ENCODE measurements at regions not wholly inside any gene's neighbourhood (a gene's known extent, or its start where the extent isn't known, plus 50 kb on each side); places are given as distances from the start of the nearest gene placed in this dataset.

DNA sequence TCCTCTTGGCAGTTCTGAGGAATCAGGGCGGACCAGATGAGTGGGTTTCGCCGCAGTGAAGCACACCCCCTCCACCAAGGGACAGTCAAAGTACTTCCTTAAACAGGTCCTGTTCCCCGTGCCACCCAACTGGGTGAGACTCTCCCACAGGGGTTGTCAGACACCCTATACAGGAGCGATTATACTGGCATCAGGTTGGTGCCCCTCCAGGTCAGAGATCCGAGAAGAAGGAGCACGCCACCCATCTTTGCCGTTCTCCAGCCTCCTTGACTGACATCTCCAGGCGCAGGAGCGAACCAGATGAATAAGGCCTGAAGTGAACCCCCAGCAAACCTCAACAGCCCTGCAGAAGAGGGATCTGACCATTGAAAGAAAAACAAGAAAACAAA, 108.1 kb upstream of the ZBTB20 start:
- Histone ChIP-seq H3K27me3 (no peaks in the 10 kb centered on the region), H3K27ac (no peak overlapping the region), H3K9me3 (no peaks in the 10 kb centered on the region), H3K4me1 (no peaks in the 10 kb centered on the region), H3K4me3 (no peak overlapping the region), H3K36me3 (ENCODE audit: low read depth, missing control alignments) (no peaks in the 10 kb centered on the region)
- TF ChIP-seq, protein P1, sequence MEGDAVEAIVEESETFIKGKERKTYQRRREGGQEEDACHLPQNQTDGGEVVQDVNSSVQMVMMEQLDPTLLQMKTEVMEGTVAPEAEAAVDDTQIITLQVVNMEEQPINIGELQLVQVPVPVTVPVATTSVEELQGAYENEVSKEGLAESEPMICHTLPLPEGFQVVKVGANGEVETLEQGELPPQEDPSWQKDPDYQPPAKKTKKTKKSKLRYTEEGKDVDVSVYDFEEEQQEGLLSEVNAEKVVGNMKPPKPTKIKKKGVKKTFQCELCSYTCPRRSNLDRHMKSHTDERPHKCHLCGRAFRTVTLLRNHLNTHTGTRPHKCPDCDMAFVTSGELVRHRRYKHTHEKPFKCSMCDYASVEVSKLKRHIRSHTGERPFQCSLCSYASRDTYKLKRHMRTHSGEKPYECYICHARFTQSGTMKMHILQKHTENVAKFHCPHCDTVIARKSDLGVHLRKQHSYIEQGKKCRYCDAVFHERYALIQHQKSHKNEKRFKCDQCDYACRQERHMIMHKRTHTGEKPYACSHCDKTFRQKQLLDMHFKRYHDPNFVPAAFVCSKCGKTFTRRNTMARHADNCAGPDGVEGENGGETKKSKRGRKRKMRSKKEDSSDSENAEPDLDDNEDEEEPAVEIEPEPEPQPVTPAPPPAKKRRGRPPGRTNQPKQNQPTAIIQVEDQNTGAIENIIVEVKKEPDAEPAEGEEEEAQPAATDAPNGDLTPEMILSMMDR (IDR thresholded peaks at IDR 0.05), result no peak
- TF ChIP-seq POLR2A (IDR thresholded peaks at IDR 0.05), result no peak
- intact Hi-C loops (cut with DNase I; ENCODE audit: low total_unique reads), result no loop called here
- DNase-seq, result no peak
- WGBS, 2 donors, result 55 to 85% methylated on average over 3 to 10 of the region's 10 CpGs

DNA sequence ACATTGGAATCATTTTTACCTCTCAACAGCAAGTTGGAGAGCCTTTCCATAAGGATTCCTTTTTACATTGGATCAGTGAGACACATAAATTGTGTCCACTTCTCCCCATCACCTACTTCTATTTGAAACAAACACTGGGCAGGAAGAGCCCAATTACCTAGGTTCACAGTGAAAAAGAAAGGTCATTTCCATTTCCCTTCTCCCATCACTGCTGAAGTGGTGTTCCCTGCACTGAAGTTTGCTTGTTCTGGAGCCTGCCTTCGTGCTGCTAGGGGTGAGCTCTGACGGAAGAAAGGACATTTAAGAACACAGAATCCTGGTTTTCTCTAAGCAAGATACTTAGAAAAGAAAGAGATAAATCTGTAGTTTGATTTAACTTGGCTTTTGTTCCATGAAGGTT, 123.8 kb upstream of the ZBTB20 start:
- 70 to 72% methylated on average over 2 of the region's 2 CpGs for WGBS, 2 donors
- no peak overlapping the region for H3K4me3 ChIP-seq
- no peaks in the 10 kb centered on the region for H3K9me3 ChIP-seq
- H3K27ac ChIP-seq, result no peak overlapping the region
- no peak for DNase-seq
- TF ChIP-seq, protein P1 (IDR thresholded peaks at IDR 0.05), result no peak
- no peak for TF ChIP-seq POLR2A (IDR thresholded peaks at IDR 0.05)
- H3K4me1 ChIP-seq, result no peaks in the 10 kb centered on the region
- H3K27me3 ChIP-seq, result no peaks in the 10 kb centered on the region
- no peaks in the 10 kb centered on the region for H3K36me3 ChIP-seq (ENCODE audit: low read depth, missing control alignments)
- intact Hi-C loops (cut with DNase I; ENCODE audit: low total_unique reads), result no loop called here

GRCh38 chr3:115272036-115272824, 125.1 kb upstream of the ZBTB20 start:
- no peak for TF ChIP-seq POLR2A (IDR thresholded peaks at IDR 0.05)
- TF ChIP-seq, protein P1 (IDR thresholded peaks at IDR 0.05), result no peak
- 55 to 56% methylated on average over 10 of the region's 10 CpGs for WGBS, 2 donors
- Histone ChIP-seq H3K9me3 (no peaks in the 10 kb centered on the region), H3K4me3 (no peak overlapping the region), H3K27me3 (no peaks in the 10 kb centered on the region), H3K27ac (no peak overlapping the region), H3K36me3 (ENCODE audit: low read depth, missing control alignments) (no peaks in the 10 kb centered on the region), H3K4me1 (no peaks in the 10 kb centered on the region)
- intact Hi-C loops (cut with DNase I; ENCODE audit: low total_unique reads), result no loop called here
- no peak for DNase-seq

- Histone ChIP-seq H3K9me3 (no peaks in the 10 kb centered on the region), H3K36me3 (ENCODE audit: low read depth, missing control alignments) (no peaks in the 10 kb centered on the region), H3K27me3 (no peaks in the 10 kb centered on the region), H3K4me1 (no peaks in the 10 kb centered on the region), H3K4me3 (no peak overlapping the region), H3K27ac (no peak overlapping the region)
- intact Hi-C loops (cut with DNase I; ENCODE audit: low total_unique reads), result no loop called here
- TF ChIP-seq POLR2A (IDR thresholded peaks at IDR 0.05), result no peak
- TF ChIP-seq, protein P1 (IDR thresholded peaks at IDR 0.05), result no peak
- WGBS, 2 donors, result 69 to 79% methylated on average over 1 of the region's 1 CpG
- no peak for DNase-seq
Measured at GRCh38 chr3:115275896-115276295, 128.8 kb upstream of the ZBTB20 start.

- Histone ChIP-seq H3K27me3 (no peaks in the 10 kb centered on the region), H3K4me1 (no peaks in the 10 kb centered on the region), H3K27ac (no peak overlapping the region), H3K36me3 (ENCODE audit: low read depth, missing control alignments) (no peaks in the 10 kb centered on the region), H3K9me3 (no peaks in the 10 kb centered on the region), H3K4me3 (no peak overlapping the region)
- intact Hi-C loops (cut with DNase I; ENCODE audit: low total_unique reads), result no loop called here
- WGBS, 2 donors, result 66 to 89% methylated on average over 1 of the region's 1 CpG
- DNase-seq, result no peak
- TF ChIP-seq, protein P1 (IDR thresholded peaks at IDR 0.05), result no peak
- no peak for TF ChIP-seq POLR2A (IDR thresholded peaks at IDR 0.05)
Measured at GRCh38 chr3:115279939-115280338, 132.9 kb upstream of the ZBTB20 start.
